ENCODE measurements at regions not wholly inside any gene's neighbourhood (a gene's known extent, or its start where the extent isn't known, plus 50 kb on each side); places are given as distances from the start of the nearest gene placed in this dataset.
"Not testable (repeated sequence)": the region's sequence is repeated elsewhere in the genome, so short reads cannot be mapped to it uniquely, and the experiment has no call there.

- Histone ChIP-seq H3K4me1 (peaks cover 21% of the 10 kb centered on the region), H3F3A (ENCODE audit: low read depth) (no peaks in the 10 kb centered on the region), H3K27ac (no peak overlapping the region), H3K4me2 (no peak overlapping the region), H3K9ac (no peak overlapping the region), H2AFZ (replicated peaks) (no peak overlapping the region), H3K9me3 (ENCODE audit: low read depth) (no peaks in the 10 kb centered on the region), H3K4me3 (no peak overlapping the region), H3K27me3 (no peaks in the 10 kb centered on the region), H3K36me3 (no peaks in the 10 kb centered on the region), H3K79me2 (ENCODE audit: low read depth) (no peaks in the 10 kb centered on the region), H4K20me1 (ENCODE audit: low read depth) (no peaks in the 10 kb centered on the region)
- DNase-seq (ENCODE audit: low spot score), result no peak
- Mint-ChIP-seq H3K4me3 (no peak overlapping the region), H3K9me3 (no peaks in the 10 kb centered on the region), H3K27ac (no peak overlapping the region), H3K36me3 (no peaks in the 10 kb centered on the region), H3K4me1 (peaks cover 18% of the 10 kb centered on the region), H3K27me3 (ENCODE audit: insufficient read depth, low read depth) (peaks cover 2% of the 10 kb centered on the region)
- TF ChIP-seq, protein P1, sequence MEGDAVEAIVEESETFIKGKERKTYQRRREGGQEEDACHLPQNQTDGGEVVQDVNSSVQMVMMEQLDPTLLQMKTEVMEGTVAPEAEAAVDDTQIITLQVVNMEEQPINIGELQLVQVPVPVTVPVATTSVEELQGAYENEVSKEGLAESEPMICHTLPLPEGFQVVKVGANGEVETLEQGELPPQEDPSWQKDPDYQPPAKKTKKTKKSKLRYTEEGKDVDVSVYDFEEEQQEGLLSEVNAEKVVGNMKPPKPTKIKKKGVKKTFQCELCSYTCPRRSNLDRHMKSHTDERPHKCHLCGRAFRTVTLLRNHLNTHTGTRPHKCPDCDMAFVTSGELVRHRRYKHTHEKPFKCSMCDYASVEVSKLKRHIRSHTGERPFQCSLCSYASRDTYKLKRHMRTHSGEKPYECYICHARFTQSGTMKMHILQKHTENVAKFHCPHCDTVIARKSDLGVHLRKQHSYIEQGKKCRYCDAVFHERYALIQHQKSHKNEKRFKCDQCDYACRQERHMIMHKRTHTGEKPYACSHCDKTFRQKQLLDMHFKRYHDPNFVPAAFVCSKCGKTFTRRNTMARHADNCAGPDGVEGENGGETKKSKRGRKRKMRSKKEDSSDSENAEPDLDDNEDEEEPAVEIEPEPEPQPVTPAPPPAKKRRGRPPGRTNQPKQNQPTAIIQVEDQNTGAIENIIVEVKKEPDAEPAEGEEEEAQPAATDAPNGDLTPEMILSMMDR (IDR thresholded peaks at IDR 0.05), result no peak
Measured at GRCh38 chr14:30243207-30243606, 315.6 kb upstream of the PRKD1 start.

DNA sequence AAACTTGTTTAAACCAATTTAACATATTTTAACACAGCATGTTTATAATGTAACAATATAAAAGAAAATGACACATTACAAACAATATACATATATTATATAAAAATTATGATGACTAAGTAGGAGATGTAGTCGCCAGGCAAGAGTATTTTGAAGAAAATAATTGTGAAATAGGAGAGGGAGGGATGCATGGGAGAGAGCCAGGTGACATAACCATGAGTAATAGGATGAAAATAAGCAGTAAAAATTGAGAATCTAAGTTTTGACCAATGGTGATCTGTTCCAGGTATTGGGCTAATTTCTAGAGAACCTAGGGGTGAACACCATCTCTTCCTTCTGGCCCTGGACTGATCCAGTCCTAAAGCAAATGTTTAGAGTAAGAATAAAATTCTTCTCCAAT, 315.2 kb upstream of the G2E3 start:
- H3K9me3 Mint-ChIP-seq, result no peaks in the 10 kb centered on the region
- H2AFZ ChIP-seq (replicated peaks), result no peak overlapping the region
- no peaks in the 10 kb centered on the region for H4K20me1 ChIP-seq (ENCODE audit: low read depth)
- no peak overlapping the region for H3K4me3 Mint-ChIP-seq
- H3F3A ChIP-seq (ENCODE audit: low read depth), result no peaks in the 10 kb centered on the region
- peaks cover 18% of the 10 kb centered on the region for H3K4me1 Mint-ChIP-seq
- TF ChIP-seq EZH2phosphoT487 (IDR thresholded peaks at IDR 0.05), result no peak
- no peak for TF ChIP-seq EZH2 (IDR thresholded peaks at IDR 0.05)
- TF ChIP-seq, protein P1 (IDR thresholded peaks at IDR 0.05), result no peak
- no peaks in the 10 kb centered on the region for H3K36me3 Mint-ChIP-seq
- H3K4me1 ChIP-seq, result peaks cover 21% of the 10 kb centered on the region
- H3K4me2 ChIP-seq, result no peak overlapping the region
- DNase-seq (ENCODE audit: low spot score), result no peak
- H3K9ac ChIP-seq, result no peak overlapping the region
- H3K27ac Mint-ChIP-seq, result no peak overlapping the region
- no peaks in the 10 kb centered on the region for H3K36me3 ChIP-seq
- no peak overlapping the region for H3K4me3 ChIP-seq
- H3K27ac ChIP-seq, result no peak overlapping the region
- H3K9me3 ChIP-seq (ENCODE audit: low read depth), result no peaks in the 10 kb centered on the region
- no peaks in the 10 kb centered on the region for H3K79me2 ChIP-seq (ENCODE audit: low read depth)
- no peaks in the 10 kb centered on the region for H3K27me3 ChIP-seq
- peaks cover 2% of the 10 kb centered on the region for H3K27me3 Mint-ChIP-seq (ENCODE audit: insufficient read depth, low read depth)

DNA sequence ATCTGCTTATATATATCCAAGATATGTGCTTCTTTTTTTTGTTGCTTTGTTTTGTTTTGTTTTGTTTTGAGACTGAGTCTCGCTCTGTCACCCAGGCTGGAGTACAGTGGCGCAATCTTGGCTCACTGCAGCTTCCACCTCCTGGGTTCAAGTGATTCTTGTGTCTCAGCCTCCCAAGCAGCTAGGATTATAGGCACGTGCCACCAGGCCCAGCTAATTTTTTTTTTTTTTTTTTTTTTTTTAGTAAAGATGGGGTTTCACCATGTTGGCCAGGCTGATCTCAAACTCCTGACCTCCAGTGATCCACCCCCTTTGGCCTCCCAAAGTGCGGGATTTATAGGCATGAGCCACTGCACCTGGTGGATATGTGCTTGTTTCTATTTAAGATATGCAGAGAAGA, 314.6 kb upstream of the G2E3 start:
- not testable (repeated sequence) for H2AFZ ChIP-seq (replicated peaks); H3K9ac ChIP-seq; H3K4me3 ChIP-seq; H3F3A ChIP-seq (ENCODE audit: low read depth); H3K4me3 Mint-ChIP-seq; H3K9me3 ChIP-seq (ENCODE audit: low read depth); DNase-seq (ENCODE audit: low spot score); H3K27ac Mint-ChIP-seq; H3K79me2 ChIP-seq (ENCODE audit: low read depth); H3K27me3 Mint-ChIP-seq (ENCODE audit: insufficient read depth, low read depth); H3K36me3 Mint-ChIP-seq; H3K36me3 ChIP-seq; H3K27me3 ChIP-seq; H3K4me2 ChIP-seq; H3K9me3 Mint-ChIP-seq; H3K27ac ChIP-seq; H4K20me1 ChIP-seq (ENCODE audit: low read depth)
- peaks cover 16% of the 10 kb centered on the region for H3K4me1 ChIP-seq
- H3K4me1 Mint-ChIP-seq, result peaks cover 18% of the 10 kb centered on the region

DNA sequence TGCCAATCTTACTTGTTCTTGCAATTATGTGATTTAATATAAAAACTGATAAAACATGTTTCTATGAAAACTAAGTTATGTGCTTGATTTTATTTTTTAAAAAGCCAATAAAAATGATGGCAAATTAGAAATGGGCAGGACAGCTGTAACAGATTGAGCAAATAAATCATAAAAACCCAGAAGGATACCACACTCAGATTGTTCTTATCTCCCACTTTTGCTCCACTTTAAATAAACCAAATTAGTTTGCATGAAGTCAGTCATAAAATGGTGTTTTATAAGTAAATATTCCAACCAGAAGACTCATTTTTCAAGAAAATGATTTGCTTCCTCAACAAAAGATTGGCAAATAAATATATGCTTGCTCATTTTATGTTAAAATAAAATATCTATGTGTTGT, 307.9 kb upstream of the G2E3 start:
- Histone ChIP-seq H3K79me2 (ENCODE audit: low read depth) (no peaks in the 10 kb centered on the region), H3K9me3 (ENCODE audit: low read depth) (no peaks in the 10 kb centered on the region), H3K27ac (no peak overlapping the region), H3K4me1 (no peaks in the 10 kb centered on the region), H3K27me3 (no peaks in the 10 kb centered on the region), H2AFZ (replicated peaks) (no peak overlapping the region), H3F3A (ENCODE audit: low read depth) (no peaks in the 10 kb centered on the region), H3K4me3 (no peak overlapping the region), H3K4me2 (no peak overlapping the region), H4K20me1 (ENCODE audit: low read depth) (no peaks in the 10 kb centered on the region), H3K36me3 (no peaks in the 10 kb centered on the region), H3K9ac (no peak overlapping the region)
- Mint-ChIP-seq H3K4me3 (no peak overlapping the region), H3K4me1 (no peaks in the 10 kb centered on the region), H3K27ac (no peak overlapping the region), H3K27me3 (ENCODE audit: insufficient read depth, low read depth) (no peaks in the 10 kb centered on the region), H3K9me3 (peaks cover under 1% of the 10 kb centered on the region), H3K36me3 (no peaks in the 10 kb centered on the region)
- no peak for DNase-seq (ENCODE audit: low spot score)
- TF ChIP-seq EZH2phosphoT487 (IDR thresholded peaks at IDR 0.05) (no peak), EZH2 (IDR thresholded peaks at IDR 0.05) (no peak)
- TF ChIP-seq, protein P1 (IDR thresholded peaks at IDR 0.05), result no peak

Measured in neural progenitor cell (in vitro differentiated cells).